GM18861 (cell line): ENCODE measurements at regions not wholly inside any gene's neighbourhood (a gene's known extent, or its start where the extent isn't known, plus 50 kb on each side); places are given as distances from the start of the nearest gene placed in this dataset.

Source experiments
- ATAC-seq: cut with Tn5 transposase; IDR thresholded peaks from one replicate; pipeline ENCODE4 v1.9.1; 2021; ENCODE audit not compliant: unreplicated experiment

GRCh38 chr2:18799397-18799796 is 210.0 kb upstream of the NT5C1B start:
- no peak for ATAC-seq

GRCh38 chr2:18797133-18797845 is 207.9 kb upstream of the NT5C1B start:
- ATAC-seq = no peak

- ATAC-seq = no peak
Observed at GRCh38 chr2:18795906-18796305, 206.5 kb upstream of the NT5C1B start.

- no peak for ATAC-seq
Observed at GRCh38 chr2:18792684-18793083, 203.3 kb upstream of the NT5C1B start.

- no peak for ATAC-seq
Observed at GRCh38 chr2:18792226-18792629, 202.9 kb upstream of the NT5C1B start.

- no peak for ATAC-seq
Observed at GRCh38 chr2:18791172-18791797, 201.9 kb upstream of the NT5C1B start.

GRCh38 chr2:18790509-18791171 is 201.3 kb upstream of the NT5C1B start:
- ATAC-seq = no peak

- no peak for ATAC-seq
Observed at GRCh38 chr2:18788592-18788991, 199.2 kb upstream of the NT5C1B start.

- ATAC-seq = no peak
Observed at GRCh38 chr2:18787726-18788125, 198.4 kb upstream of the NT5C1B start.

GRCh38 chr2:18784245-18784644 is 194.9 kb upstream of the NT5C1B start:
- no peak for ATAC-seq

GRCh38 chr2:18781541-18782280 is 192.3 kb upstream of the NT5C1B start:
- ATAC-seq = no peak

- no peak for ATAC-seq
Observed at GRCh38 chr2:18777250-18777812, 188.0 kb upstream of the NT5C1B start.

GRCh38 chr2:18771212-18771611 is 181.8 kb upstream of the NT5C1B start:
- ATAC-seq = no peak

- ATAC-seq = no peak
Observed at GRCh38 chr2:18763338-18763737, 174.0 kb upstream of the NT5C1B start.

- no peak for ATAC-seq
Observed at GRCh38 chr2:18762667-18763066, 173.3 kb upstream of the NT5C1B start.

- no peak for ATAC-seq
Observed at GRCh38 chr2:18754286-18754685, 164.9 kb upstream of the NT5C1B start.

GRCh38 chr2:18753722-18754121 is 164.4 kb upstream of the NT5C1B start:
- ATAC-seq = no peak

- ATAC-seq = no peak
Observed at GRCh38 chr2:18752667-18753422, 163.5 kb upstream of the NT5C1B start.

GRCh38 chr2:18752022-18752493 is 162.7 kb upstream of the NT5C1B start:
- no peak for ATAC-seq
